ENCODE measurements at regions not wholly inside any gene's neighbourhood (a gene's known extent, or its start where the extent isn't known, plus 50 kb on each side); places are given as distances from the start of the nearest gene placed in this dataset.

- no peak for DNase-seq
- H3F3A ChIP-seq (ENCODE audit: insufficient read depth, low read length), result peaks cover 30% of the 10 kb centered on the region
- peak overlapping the region; percentile 28; the same call in 1 of the 2 replicates for H2AFZ ChIP-seq (ENCODE audit: low read length)
- H3K27me3 ChIP-seq (replicated peaks; ENCODE audit: insufficient read depth, low read length), result no peaks in the 10 kb centered on the region
- peaks cover 35% of the 10 kb centered on the region for H3K4me1 ChIP-seq (ENCODE audit: low read length)
- H4K20me1 ChIP-seq (ENCODE audit: insufficient read depth, low read length), result no peaks in the 10 kb centered on the region
- H3K4me3 ChIP-seq (ENCODE audit: low read length), result peak overlapping the region; percentile 38
- TF ChIP-seq CTCF (IDR thresholded peaks at IDR 0.05; ENCODE audit: low read length), result no peak
- TF ChIP-seq EZH2phosphoT487 (IDR thresholded peaks at IDR 0.05; ENCODE audit: low read length), result no peak
- TF ChIP-seq EZH2 (optimal IDR thresholded peaks at IDR 0.05; ENCODE audit: low read depth, low read length), result no peak
- peak overlapping the region; percentile 90 for H3K27ac ChIP-seq (ENCODE audit: low read length)
- no peaks in the 10 kb centered on the region for H3K9me3 ChIP-seq (replicated peaks; ENCODE audit: insufficient read depth, low read length)
- no peaks in the 10 kb centered on the region for H3K79me2 ChIP-seq (ENCODE audit: low read length)
- H3K36me3 ChIP-seq (replicated peaks; ENCODE audit: insufficient read depth, low read length), result no peaks in the 10 kb centered on the region
- no peaks in the 10 kb centered on the region for H3K9me2 ChIP-seq (replicated peaks; ENCODE audit: insufficient read depth, low read length)
- H3K9ac ChIP-seq (ENCODE audit: low read length), result peak overlapping the region; percentile 51
- H3K4me2 ChIP-seq (ENCODE audit: low read depth, low read length), result peak overlapping the region; percentile 82
These were observed 113.4 kb upstream of the SLC25A33 start for GRCh38 chr1:9425859-9426258.

GRCh38 chr1:9426291-9426711 is 113.0 kb upstream of the SLC25A33 start:
- Histone ChIP-seq H4K20me1 (ENCODE audit: insufficient read depth, low read length) (no peaks in the 10 kb centered on the region), H3K79me2 (ENCODE audit: low read length) (no peaks in the 10 kb centered on the region), H3K4me2 (ENCODE audit: low read depth, low read length) (peak overlapping the region; percentile 82), H3K4me3 (ENCODE audit: low read length) (peak overlapping the region; percentile 39), H3K9me3 (replicated peaks; ENCODE audit: insufficient read depth, low read length) (no peaks in the 10 kb centered on the region), H3K9me2 (replicated peaks; ENCODE audit: insufficient read depth, low read length) (no peaks in the 10 kb centered on the region), H3K27me3 (replicated peaks; ENCODE audit: insufficient read depth, low read length) (no peaks in the 10 kb centered on the region), H2AFZ (ENCODE audit: low read length) (peak overlapping the region; percentile 28), H3K9ac (ENCODE audit: low read length) (peak overlapping the region; percentile 51), H3K4me1 (ENCODE audit: low read length) (peaks cover 35% of the 10 kb centered on the region), H3K27ac (ENCODE audit: low read length) (peak overlapping the region; percentile 90), H3F3A (ENCODE audit: insufficient read depth, low read length) (peaks cover 30% of the 10 kb centered on the region), H3K36me3 (replicated peaks; ENCODE audit: insufficient read depth, low read length) (no peaks in the 10 kb centered on the region)
- no peak for TF ChIP-seq EZH2 (optimal IDR thresholded peaks at IDR 0.05; ENCODE audit: low read depth, low read length)
- TF ChIP-seq EZH2phosphoT487 (IDR thresholded peaks at IDR 0.05; ENCODE audit: low read length), result no peak
- TF ChIP-seq CTCF (IDR thresholded peaks at IDR 0.05; ENCODE audit: low read length), result no peak
- peak; percentile 98 for DNase-seq

DNA sequence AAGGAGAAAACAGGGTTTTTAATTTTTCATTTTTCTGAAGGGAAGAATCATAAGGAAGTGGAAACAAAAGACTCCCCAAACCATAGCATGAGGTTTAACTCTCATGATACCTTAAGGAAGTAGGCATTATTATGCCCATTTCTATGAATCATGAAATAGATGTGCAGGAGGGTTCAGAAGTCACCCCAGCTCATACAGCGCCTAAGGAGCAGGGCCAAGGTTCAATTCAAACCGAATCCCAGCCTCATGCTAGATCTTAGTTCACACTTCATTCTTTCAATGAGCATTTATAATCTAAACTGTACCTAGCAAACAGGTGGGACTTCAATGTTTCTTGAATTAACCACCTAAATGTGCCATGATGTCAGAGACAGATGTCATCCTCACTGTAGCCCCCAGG is 111.9 kb upstream of the SLC25A33 start:
- Histone ChIP-seq H3K9ac (ENCODE audit: low read length) (no peak overlapping the region), H4K20me1 (ENCODE audit: insufficient read depth, low read length) (no peaks in the 10 kb centered on the region), H3K9me2 (replicated peaks; ENCODE audit: insufficient read depth, low read length) (no peaks in the 10 kb centered on the region), H3K79me2 (ENCODE audit: low read length) (no peaks in the 10 kb centered on the region), H3F3A (ENCODE audit: insufficient read depth, low read length) (peaks cover 30% of the 10 kb centered on the region), H3K27me3 (replicated peaks; ENCODE audit: insufficient read depth, low read length) (no peaks in the 10 kb centered on the region), H3K27ac (ENCODE audit: low read length) (peak overlapping the region; percentile 90; the same call in 1 of the 2 replicates), H3K4me1 (ENCODE audit: low read length) (peaks cover 35% of the 10 kb centered on the region), H3K36me3 (replicated peaks; ENCODE audit: insufficient read depth, low read length) (no peaks in the 10 kb centered on the region), H3K4me2 (ENCODE audit: low read depth, low read length) (peak overlapping the region; percentile 82; the same call in 1 of the 2 replicates), H3K4me3 (ENCODE audit: low read length) (no peak overlapping the region), H3K9me3 (replicated peaks; ENCODE audit: insufficient read depth, low read length) (no peaks in the 10 kb centered on the region), H2AFZ (ENCODE audit: low read length) (no peak overlapping the region)
- no peak for DNase-seq
- TF ChIP-seq CTCF (IDR thresholded peaks at IDR 0.05; ENCODE audit: low read length), result no peak
- TF ChIP-seq EZH2 (optimal IDR thresholded peaks at IDR 0.05; ENCODE audit: low read depth, low read length), result no peak
